GM19328 (cell line): ENCODE measurements at regions not wholly inside any gene's neighbourhood (a gene's known extent, or its start where the extent isn't known, plus 50 kb on each side); places are given as distances from the start of the nearest gene placed in this dataset.

ENCODE experiments used
- ATAC-seq: cut with Tn5 transposase; IDR thresholded peaks from one replicate; pipeline ENCODE4 v1.9.1; 2021; ENCODE audit warnings: mild to moderate bottlenecking, moderate library complexity; ENCODE audit not compliant: unreplicated experiment

DNA sequence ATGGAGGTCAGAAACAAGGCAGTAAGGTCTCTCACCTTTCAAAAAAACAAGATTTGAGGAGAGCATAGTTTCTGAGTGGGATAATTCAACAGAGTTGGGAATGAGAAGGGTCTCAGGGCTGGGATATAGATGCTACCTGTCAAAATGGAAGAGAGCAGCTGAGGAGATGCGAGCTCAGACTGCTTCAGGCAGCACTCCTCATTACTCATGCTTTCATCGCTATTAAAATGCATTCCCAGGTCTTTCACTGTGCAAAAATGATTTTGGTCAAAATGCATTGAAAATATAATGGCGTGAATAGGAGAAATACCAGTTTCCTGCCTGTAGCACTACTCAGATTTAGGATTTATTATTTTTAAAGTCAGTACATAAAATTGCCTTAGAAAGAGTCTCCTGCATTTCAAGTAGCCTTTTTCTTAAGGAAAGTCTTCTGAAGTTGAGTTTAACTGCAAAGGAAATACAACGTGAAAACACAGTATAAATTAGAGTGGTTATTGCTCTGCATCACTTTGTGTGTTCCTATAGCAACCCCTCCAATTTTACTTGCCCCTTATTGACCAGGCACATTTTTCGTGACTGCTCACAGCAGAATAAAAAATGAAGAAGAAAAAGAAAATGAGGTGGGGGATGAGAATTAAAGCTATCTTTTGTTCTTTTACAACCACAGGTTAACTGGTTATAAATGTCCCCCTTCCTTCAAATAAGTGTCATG, 724.8 kb upstream of the SEMA6A start:
- no peak for ATAC-seq

DNA sequence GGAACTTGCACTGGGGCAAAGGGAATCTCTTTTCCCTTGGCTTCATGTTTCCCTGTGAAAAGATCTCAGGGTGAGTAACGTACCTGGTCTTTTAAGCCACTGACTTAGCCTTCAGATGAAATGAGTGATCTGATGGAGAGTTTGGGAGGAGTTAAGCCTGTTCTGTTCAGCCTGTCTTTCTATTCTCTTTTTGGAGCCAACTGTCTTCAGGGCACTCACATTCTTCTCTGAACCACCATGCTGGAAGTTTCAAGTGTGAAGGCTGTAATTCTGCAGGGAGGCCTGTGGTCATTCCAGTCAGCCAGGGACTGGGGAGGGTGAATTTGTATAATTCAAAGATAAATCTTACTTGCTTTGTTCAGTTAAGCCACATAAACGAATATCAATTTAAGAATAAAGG, 722.2 kb upstream of the SEMA6A start:
- ATAC-seq = no peak

DNA sequence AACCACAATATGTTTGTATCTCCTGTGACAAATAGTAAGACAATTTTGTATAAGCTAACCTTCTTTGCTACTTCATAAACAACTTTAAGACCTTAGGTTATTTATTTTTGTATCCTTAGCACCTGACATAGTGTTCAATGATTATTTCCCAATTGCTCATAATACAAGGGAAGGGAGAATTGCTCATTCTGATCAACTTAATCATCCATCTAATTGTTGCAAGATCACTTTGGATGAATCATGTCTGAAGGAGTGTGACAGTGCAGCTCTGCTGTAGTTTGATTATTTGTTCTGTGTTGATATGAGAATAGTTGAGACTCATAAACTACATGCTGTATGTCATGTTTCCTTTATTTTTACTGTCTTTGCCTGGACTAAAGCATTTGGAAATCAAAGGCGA, 721.3 kb upstream of the SEMA6A start:
- ATAC-seq = no peak

DNA sequence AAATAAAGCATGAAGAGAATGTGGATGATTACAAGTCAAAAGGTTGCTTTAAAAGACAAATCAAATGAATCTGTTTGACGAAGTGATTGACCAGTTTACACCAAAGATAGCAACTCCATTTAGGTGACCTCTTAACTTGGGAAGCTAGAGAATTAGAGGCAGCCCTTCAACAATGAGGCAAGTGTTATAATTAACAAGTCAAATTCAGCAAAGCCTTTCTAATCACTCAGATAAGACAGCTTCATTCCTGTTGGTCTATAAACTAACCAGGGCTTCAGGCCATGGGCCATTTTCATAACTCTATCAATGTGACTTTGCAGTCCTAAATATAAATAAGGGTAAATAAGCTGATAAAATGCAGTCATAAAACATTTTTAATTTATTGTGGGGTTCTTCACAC, 712.2 kb upstream of the SEMA6A start:
- ATAC-seq = no peak

DNA sequence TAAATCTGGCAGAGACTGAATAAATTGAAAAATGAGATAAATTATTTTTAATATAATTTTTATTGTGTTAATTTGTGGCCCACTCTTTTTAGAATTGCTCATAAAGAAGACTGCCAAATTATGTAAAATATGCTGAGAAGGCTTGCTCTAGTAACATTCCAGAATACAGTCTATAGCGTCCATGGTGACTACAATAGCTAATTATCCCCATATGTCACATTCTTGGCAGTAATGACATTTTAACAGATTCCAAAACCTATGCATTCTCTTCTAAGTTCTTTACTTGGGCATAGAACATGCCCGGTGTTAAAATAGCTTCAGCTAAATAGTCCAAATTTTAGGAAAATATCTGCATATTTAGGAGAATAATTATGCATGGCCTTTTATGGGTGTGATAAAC, 697.0 kb upstream of the SEMA6A start:
- no peak for ATAC-seq

DNA sequence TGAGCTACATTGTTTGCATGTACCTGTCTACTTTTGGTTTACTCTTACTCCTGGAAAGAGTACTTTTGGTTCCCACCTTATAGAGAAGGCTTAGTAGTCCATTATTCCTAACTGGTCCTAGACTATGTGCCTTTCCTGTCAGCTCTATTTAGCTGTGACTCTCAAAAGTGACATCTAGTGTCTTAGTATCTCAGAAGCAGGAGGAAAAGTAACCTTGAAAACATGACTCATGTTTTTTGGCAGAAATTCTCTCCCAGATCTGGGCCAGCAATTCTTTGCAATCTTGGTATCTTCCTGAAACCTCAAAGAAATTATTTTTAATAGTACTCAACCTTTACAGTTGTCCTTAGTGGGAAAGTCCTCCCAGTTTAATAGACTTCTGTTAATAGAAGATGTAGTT, 691.7 kb upstream of the SEMA6A start:
- no peak for ATAC-seq

DNA sequence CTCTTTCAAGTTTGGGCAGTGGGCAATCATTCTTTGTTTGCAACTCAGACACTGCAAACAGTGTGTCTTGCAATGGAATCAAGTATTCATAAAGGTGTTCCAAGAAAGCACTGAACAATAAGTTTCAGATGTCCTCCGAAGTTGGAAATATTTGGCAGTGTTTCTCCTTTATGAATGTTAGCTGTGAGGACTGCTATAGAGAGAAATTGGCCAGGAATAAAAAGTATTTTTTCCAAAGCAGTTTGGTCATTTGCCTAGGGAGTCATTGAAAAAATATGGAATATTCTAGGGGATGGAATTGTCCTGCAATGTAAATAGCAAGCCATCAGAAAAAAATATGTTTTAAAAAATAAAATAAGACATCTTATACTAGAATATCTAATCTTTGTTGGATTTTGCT, 688.6 kb upstream of the SEMA6A start:
- no peak for ATAC-seq

DNA sequence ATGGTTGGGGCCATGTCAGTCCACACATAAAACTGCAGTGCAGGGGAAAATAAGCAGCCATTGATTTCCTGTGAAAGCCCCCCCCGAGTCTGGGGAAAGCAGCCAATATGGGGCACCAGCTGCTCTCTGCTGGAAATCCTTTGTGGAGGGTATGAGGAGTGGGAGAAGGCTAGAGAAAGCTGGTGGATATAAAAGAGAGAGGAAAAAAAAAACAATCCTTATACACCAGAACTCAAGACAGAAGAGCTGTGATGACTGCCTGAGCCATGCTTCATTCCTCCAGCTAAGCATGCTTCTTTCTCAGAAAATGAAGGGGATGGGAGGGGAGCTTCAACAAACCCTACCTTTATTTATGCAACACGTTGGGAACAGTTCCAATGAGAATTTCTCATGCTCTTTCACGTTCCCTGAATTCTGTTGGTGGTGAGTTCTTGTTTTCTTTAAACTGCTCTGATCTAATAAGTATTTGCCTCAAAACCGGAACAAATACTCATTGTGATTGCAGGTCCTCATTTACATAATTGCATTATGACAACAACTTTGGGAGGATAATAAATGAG, 688.0 kb upstream of the SEMA6A start:
- ATAC-seq = no peak

DNA sequence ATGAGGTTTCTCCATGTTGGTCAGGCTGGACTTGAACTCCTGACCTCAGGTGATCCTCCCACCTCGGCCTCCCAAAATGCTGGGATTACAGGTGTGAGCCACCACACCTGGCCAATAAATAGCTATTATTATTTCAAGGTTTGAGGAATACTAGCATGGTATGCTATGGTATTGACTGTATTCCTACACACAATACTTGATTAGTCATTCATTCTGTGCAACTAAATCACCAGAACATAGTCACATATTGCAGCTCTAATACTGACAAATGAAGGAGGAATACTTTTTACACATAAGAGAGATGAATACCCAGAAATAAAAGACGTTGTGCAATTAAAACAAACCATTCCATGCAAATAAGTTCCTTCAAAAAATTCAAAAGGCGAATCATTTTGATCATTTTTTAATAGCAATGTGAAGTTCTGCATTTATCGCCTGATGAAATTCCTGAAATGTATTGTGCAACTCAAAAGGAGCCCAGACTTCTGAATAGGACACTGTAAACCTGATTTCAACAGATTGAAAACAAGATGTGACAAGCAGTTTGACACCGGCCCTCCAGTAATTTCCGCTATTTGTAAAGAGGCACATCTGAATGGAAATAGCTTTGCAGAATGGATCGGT, 687.4 kb upstream of the SEMA6A start:
- ATAC-seq = no peak

DNA sequence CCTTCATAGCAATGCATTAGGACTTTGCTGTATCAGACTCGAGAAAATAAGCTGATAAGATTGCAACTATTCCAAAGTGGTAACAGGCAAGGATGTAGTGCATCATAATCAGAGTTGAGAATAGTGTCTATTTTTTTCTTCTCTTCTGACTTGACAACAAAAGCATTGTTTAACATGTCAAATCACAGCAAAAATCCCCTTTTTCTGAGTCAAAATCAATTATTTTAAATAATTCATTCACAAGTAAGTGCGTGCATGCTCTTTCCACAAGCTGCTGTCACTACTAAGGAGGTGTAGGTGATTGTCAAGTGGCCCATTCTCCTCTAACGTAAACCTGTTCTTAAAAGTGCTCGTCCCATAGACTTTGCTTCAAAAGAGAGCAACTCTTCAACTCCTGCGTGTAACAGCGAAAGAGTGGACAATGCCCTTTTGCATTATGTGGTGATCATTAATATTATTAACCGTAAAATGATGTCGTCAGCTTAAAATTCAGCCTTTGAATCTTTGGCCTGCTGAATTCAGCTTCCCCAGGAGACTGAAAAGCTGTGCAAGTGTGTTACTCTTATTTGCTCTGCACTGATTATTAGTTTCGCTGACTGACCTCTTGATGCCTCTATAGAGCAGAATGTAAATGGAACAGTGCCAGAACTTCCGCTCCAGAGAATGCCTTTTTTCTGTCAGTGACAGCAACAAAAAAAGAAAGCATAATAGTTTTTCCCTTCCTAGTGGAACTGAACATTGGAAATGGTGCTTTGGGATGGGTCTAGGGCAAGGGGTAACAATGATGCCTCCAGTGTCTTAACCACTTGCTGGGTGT, 680.8 kb upstream of the SEMA6A start:
- no peak for ATAC-seq

DNA sequence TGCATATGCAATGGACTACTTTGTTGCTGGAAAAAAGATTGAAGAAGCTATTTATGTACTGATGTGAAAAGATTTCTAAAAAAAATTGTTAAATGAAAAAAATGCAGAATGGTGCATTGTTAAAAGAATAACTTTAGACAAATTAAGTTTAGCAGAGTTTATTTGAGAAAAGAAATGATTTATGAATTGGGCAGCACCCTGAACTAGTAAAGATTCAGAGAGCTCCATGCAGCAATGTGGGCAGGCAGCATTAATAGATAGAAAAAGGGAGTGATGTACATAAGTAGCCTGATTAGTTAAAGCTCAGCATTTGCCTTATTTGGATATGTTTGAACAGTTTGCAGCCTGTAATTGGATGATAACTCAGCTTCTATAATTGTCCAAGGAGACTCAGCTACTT, 677.9 kb upstream of the SEMA6A start:
- no peak for ATAC-seq

DNA sequence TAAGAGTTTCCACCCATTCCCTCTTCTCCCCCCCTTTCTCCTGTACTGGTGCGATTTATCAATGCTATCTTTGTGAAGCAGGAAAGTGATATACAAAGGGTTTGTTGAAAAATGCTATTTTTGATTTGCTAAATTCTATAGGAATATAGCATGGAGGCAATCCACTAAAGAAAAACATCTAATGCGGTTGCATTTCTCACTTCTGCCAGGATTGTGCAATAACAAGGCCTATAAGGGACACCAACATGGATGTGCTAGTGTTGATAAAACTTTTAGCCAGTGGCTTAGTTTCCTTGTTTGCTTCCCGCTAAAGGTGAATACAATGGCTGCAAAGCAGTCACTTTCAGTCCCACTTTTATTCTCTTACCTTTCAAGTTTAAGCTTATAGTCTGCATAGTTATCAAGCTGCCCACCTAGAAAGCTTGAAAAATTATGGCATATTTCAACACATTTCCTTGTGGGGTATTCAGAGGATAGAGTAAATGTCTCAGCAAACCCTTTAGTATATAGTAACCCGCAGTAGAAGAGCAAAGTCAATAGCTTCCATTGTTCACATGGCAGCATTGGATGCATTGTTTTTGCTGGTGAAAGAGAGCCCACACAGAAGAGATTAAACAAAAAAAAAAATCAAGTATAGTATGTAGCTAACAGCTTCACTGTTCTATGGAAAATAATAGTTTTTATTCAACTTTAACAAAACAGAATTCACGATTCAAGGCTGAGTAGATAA, 674.6 kb upstream of the SEMA6A start:
- ATAC-seq = no peak

DNA sequence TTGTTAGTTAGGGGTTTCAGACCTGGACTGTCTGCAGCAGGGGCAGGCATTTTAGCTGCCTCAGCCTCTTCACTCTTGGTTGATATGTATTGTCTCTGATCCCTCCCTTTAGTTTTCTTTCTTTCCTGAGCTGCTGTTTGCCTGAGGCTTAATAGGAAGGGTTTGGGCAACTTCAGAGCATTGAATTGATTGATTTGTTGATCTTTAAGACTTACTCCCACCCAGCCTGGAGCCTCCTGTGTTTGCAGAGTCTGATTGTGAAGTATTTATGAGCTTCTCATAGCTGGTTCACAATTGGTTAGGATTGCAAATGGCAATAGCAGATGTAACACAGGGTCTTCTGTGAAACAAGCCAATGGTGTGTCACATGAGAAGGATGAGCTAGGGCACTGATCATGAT, 671.8 kb upstream of the SEMA6A start:
- no peak for ATAC-seq

DNA sequence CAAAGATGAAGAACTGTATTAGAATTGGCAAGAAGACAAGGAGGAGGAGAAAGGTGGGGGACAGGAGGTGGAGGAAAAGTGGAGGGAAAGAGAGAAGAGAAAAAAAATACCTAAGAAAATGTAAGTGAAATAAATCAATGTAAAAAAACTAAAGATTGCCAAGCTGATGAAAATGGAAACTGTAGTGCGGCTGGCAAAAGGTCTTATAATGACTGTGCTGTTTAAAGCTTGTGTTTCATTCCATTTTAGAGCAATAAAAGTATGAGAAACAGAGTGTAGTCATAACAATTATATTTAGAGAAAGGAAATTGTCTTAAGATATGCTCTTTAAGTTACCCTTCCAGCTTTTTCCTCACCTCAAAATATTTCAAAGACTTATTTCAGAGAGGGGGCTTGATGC, 670.5 kb upstream of the SEMA6A start:
- no peak for ATAC-seq

DNA sequence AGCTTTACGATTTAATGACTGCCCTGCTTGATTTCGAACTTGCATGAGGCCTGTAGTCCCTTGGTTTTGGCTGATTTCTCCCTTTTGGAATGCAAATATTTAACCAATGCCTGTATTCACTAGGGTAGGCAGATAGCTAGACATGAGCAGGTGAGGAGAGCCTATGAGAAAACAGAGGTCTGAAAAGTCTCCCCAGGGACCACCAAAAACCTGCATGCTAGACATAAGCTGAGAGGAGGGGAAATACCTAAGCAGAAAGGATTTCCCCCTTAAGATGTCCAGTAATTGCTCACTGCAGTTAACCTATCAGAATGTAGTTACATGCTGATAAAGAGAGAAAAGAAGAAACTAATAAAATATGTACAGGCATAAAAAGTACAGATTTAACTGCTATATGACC, 667.4 kb upstream of the SEMA6A start:
- no peak for ATAC-seq

DNA sequence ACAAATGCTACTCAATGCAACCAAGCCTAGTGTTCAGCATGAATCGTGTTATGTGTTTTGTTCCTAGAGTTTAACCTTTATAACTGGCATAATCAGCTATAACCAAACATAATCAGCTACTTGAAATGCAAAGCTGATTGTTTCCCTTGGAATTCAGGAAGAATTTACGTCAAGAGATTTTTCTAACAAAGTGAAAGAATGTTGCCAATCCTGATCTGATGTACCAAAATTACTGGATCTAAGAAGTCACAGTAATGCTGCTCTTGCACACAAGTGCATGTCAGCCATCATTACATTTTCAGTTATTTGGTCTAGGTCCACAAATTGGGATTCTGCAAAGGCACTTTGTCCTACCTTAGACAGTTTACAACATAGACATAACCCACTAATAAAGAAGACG, 662.3 kb upstream of the SEMA6A start:
- ATAC-seq = no peak

DNA sequence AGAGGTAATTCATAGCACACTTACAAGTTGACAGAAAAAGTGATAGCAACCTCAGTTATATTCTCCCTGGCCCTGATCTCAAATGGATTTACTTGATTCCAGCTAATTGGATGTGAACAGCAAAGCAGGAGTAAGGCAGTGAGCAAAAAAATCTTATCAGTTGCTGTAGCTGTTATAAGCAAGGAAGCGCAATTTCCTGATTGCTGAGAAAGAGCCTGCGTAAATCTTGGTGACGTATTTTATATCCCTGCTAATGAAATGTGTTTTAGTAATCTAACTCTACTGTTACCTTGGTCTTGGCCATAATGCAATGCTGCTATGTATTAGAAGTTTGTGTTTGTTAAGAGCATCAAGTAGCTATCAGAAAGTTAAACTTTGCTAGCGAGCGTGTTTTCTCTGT, 661.2 kb upstream of the SEMA6A start:
- no peak for ATAC-seq

DNA sequence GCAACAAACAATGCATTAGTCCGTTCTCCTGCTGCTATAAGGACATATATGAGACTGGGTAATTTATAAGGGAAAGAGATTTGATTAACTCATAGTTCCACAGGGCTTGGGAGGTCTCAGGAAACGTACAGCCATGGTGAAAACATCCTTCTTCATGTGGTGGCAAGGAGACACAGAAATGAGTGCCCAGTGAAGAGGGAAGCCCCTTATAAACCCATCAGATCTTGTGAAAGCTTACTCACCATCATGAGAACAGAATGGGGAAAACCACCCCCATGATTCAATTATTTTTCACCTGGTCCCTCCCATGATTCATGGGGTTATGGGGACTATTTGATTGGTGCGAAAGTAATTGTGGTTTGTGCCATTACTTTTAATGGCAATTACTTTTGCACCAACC, 655.8 kb upstream of the SEMA6A start:
- no peak for ATAC-seq

DNA sequence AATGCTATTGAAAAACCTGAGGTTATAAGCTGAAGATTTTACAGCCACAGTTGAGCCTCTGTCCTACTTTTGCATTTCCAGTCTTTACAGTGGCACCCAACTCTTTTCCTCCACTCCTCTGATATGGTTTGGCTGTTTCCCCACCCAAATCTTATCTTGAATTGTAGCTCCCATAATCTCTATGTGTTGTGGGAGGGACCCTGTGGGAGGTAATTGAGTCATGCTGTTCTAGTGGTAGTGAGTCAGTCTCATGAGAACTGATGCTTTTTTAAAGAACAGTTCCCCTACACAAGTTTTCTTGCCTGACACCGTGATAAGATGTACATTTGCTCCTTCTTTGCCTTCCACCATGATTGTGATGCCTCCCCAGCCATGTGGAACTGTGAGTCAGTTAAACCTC, 646.1 kb upstream of the SEMA6A start:
- no peak for ATAC-seq

DNA sequence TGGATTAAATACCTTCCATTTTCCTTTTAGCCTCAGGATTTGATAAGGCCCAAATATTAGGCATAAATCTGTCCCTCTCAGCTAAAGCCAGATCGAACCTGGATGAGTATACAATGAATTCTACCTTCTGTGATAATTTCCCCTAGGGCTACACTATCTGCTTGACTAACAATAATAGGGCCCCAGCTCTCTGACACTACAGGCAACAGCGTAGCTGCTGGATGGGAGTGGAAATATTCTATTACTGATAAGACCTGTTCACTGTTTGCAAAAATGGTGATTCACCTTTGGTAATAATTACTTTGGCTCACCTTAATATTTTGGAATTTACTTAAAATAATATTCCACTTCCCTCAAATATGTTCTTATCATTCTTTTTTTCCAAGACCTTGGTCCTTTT, 644.2 kb upstream of the SEMA6A start:
- no peak for ATAC-seq

DNA sequence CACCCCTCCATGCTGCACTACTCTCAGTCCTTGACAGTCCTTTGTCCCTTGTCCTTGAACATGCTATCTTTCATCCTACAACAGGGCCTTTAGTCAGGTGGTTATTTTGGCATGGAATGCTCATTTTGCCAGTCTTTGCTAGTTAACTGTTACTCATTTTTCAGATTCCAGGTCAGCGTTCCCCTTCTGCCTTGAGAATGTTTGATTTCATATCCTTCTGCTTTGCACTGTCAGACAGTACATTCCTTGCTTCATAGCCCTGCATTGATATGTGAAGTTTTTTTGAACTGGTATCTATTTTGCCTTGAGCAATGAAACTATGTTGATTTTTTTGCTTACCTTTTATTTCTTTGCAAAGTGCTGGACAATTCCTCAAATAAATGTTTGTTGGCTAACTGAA, 638.2 kb upstream of the SEMA6A start:
- ATAC-seq = no peak
